ENCODE measurements at regions not wholly inside any gene's neighbourhood (a gene's known extent, or its start where the extent isn't known, plus 50 kb on each side); places are given as distances from the start of the nearest gene placed in this dataset.

DNA sequence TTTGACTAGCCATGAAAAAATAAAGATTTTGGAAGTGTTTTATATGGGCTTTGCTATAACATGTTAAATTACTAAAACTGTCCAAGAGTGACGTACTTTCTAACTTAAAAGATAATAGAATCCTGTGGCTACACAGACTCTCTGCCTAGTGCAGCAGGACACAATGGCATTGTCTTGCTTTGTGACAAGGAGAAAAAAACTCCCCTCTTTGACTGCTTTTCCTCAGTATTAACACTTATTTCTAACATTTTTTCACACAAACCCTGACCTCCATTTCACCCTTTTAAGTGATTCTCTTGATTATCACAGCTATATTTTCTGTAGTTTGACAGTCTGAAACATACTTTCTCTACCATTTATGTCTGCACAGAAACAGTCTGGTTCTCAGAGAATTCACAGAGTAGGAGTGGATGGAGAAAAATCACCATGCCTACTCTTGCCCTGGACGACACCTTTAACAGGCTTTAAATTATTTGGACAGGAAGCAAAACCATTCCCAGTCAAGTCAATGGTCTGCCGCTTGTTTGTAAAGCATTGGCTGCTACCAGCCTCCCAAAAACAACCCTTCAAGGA lies 336.3 kb upstream of the SMIM30 start:
- H3K9me3 Mint-ChIP-seq = no peaks in the 10 kb centered on the region
- H3K36me3 Mint-ChIP-seq = no peaks in the 10 kb centered on the region
- H3K4me3 Mint-ChIP-seq = no peak overlapping the region
- no peaks in the 10 kb centered on the region for H3K27me3 Mint-ChIP-seq (ENCODE audit: low read depth)
- no peak for ATAC-seq
- DNase-seq (ENCODE audit: low spot score) = no peak
- H3K27ac Mint-ChIP-seq = no peak overlapping the region
- POLR2A ChIA-PET = no interaction called here
- CTCF ChIA-PET = no interaction called here
- no peaks in the 10 kb centered on the region for H3K4me1 Mint-ChIP-seq
- TF ChIP-seq, protein P1, sequence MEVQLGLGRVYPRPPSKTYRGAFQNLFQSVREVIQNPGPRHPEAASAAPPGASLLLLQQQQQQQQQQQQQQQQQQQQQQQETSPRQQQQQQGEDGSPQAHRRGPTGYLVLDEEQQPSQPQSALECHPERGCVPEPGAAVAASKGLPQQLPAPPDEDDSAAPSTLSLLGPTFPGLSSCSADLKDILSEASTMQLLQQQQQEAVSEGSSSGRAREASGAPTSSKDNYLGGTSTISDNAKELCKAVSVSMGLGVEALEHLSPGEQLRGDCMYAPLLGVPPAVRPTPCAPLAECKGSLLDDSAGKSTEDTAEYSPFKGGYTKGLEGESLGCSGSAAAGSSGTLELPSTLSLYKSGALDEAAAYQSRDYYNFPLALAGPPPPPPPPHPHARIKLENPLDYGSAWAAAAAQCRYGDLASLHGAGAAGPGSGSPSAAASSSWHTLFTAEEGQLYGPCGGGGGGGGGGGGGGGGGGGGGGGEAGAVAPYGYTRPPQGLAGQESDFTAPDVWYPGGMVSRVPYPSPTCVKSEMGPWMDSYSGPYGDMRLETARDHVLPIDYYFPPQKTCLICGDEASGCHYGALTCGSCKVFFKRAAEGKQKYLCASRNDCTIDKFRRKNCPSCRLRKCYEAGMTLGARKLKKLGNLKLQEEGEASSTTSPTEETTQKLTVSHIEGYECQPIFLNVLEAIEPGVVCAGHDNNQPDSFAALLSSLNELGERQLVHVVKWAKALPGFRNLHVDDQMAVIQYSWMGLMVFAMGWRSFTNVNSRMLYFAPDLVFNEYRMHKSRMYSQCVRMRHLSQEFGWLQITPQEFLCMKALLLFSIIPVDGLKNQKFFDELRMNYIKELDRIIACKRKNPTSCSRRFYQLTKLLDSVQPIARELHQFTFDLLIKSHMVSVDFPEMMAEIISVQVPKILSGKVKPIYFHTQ (CRISPR knock-in tag; IDR thresholded peaks at IDR 0.05) = no peak
- TF ChIP-seq NFATC4 (CRISPR knock-in tag; IDR thresholded peaks at IDR 0.05) (no peak), MXD4 (CRISPR knock-in tag; IDR thresholded peaks at IDR 0.05; ENCODE audit: borderline replicate concordance) (no peak), JUN (CRISPR knock-in tag; IDR thresholded peaks at IDR 0.05) (no peak), ZNF219 (CRISPR knock-in tag; IDR thresholded peaks at IDR 0.05; ENCODE audit: borderline replicate concordance) (no peak), ZNF671 (CRISPR knock-in tag; IDR thresholded peaks at IDR 0.05) (no peak), ZNF263 (CRISPR knock-in tag; IDR thresholded peaks at IDR 0.05; ENCODE audit: low read depth) (no peak), SP1 (CRISPR knock-in tag; conservative IDR thresholded peaks at IDR 0.05) (no peak)
- TF ChIP-seq, protein P2, sequence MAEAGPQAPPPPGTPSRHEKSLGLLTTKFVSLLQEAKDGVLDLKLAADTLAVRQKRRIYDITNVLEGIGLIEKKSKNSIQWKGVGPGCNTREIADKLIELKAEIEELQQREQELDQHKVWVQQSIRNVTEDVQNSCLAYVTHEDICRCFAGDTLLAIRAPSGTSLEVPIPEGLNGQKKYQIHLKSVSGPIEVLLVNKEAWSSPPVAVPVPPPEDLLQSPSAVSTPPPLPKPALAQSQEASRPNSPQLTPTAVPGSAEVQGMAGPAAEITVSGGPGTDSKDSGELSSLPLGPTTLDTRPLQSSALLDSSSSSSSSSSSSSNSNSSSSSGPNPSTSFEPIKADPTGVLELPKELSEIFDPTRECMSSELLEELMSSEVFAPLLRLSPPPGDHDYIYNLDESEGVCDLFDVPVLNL (CRISPR knock-in tag; IDR thresholded peaks at IDR 0.05; ENCODE audit: borderline replicate concordance, low read depth) = no peak
- TF ChIP-seq, protein P3, sequence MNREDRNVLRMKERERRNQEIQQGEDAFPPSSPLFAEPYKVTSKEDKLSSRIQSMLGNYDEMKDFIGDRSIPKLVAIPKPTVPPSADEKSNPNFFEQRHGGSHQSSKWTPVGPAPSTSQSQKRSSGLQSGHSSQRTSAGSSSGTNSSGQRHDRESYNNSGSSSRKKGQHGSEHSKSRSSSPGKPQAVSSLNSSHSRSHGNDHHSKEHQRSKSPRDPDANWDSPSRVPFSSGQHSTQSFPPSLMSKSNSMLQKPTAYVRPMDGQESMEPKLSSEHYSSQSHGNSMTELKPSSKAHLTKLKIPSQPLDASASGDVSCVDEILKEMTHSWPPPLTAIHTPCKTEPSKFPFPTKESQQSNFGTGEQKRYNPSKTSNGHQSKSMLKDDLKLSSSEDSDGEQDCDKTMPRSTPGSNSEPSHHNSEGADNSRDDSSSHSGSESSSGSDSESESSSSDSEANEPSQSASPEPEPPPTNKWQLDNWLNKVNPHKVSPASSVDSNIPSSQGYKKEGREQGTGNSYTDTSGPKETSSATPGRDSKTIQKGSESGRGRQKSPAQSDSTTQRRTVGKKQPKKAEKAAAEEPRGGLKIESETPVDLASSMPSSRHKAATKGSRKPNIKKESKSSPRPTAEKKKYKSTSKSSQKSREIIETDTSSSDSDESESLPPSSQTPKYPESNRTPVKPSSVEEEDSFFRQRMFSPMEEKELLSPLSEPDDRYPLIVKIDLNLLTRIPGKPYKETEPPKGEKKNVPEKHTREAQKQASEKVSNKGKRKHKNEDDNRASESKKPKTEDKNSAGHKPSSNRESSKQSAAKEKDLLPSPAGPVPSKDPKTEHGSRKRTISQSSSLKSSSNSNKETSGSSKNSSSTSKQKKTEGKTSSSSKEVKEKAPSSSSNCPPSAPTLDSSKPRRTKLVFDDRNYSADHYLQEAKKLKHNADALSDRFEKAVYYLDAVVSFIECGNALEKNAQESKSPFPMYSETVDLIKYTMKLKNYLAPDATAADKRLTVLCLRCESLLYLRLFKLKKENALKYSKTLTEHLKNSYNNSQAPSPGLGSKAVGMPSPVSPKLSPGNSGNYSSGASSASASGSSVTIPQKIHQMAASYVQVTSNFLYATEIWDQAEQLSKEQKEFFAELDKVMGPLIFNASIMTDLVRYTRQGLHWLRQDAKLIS (CRISPR knock-in tag; IDR thresholded peaks at IDR 0.05; ENCODE audit: borderline replicate concordance) = no peak
- TF ChIP-seq, protein P4, sequence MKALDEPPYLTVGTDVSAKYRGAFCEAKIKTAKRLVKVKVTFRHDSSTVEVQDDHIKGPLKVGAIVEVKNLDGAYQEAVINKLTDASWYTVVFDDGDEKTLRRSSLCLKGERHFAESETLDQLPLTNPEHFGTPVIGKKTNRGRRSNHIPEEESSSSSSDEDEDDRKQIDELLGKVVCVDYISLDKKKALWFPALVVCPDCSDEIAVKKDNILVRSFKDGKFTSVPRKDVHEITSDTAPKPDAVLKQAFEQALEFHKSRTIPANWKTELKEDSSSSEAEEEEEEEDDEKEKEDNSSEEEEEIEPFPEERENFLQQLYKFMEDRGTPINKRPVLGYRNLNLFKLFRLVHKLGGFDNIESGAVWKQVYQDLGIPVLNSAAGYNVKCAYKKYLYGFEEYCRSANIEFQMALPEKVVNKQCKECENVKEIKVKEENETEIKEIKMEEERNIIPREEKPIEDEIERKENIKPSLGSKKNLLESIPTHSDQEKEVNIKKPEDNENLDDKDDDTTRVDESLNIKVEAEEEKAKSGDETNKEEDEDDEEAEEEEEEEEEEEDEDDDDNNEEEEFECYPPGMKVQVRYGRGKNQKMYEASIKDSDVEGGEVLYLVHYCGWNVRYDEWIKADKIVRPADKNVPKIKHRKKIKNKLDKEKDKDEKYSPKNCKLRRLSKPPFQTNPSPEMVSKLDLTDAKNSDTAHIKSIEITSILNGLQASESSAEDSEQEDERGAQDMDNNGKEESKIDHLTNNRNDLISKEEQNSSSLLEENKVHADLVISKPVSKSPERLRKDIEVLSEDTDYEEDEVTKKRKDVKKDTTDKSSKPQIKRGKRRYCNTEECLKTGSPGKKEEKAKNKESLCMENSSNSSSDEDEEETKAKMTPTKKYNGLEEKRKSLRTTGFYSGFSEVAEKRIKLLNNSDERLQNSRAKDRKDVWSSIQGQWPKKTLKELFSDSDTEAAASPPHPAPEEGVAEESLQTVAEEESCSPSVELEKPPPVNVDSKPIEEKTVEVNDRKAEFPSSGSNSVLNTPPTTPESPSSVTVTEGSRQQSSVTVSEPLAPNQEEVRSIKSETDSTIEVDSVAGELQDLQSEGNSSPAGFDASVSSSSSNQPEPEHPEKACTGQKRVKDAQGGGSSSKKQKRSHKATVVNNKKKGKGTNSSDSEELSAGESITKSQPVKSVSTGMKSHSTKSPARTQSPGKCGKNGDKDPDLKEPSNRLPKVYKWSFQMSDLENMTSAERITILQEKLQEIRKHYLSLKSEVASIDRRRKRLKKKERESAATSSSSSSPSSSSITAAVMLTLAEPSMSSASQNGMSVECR (CRISPR knock-in tag; IDR thresholded peaks at IDR 0.05; ENCODE audit: borderline replicate concordance) = no peak

DNA sequence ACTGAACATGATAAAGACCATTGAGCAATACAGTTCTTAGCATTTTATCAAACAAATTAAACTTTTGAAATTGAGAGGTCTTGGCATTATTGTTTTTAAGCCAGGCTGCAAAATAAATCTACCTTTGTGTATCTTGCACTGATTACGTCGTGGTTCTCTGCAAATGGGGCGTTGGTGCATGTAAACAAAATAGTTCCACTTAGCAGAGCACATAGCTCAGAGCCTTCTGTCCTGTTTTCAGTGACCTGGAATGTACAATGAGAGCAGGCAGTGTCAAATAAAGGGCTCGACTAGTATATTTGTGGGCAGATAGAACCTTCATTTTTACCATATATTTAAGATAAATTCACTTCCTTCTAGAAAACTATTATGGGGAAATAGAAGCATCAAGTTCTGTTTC lies 333.9 kb upstream of the SMIM30 start:
- no peak for DNase-seq (ENCODE audit: low spot score)
- Mint-ChIP-seq H3K27ac (no peak overlapping the region), H3K27me3 (ENCODE audit: low read depth) (no peaks in the 10 kb centered on the region), H3K9me3 (no peaks in the 10 kb centered on the region), H3K4me3 (no peak overlapping the region), H3K36me3 (no peaks in the 10 kb centered on the region), H3K4me1 (no peaks in the 10 kb centered on the region)
- POLR2A ChIA-PET = no interaction called here
- ATAC-seq = no peak
- TF ChIP-seq ZNF232 (CRISPR knock-in tag; IDR thresholded peaks at IDR 0.05) (no peak), ETV6 (CRISPR knock-in tag; IDR thresholded peaks at IDR 0.05) (no peak), SMAD3 (CRISPR knock-in tag; IDR thresholded peaks at IDR 0.05; ENCODE audit: borderline replicate concordance) (no peak), NR1H2 (CRISPR knock-in tag; IDR thresholded peaks at IDR 0.05) (no peak)
- TF ChIP-seq, protein P5, sequence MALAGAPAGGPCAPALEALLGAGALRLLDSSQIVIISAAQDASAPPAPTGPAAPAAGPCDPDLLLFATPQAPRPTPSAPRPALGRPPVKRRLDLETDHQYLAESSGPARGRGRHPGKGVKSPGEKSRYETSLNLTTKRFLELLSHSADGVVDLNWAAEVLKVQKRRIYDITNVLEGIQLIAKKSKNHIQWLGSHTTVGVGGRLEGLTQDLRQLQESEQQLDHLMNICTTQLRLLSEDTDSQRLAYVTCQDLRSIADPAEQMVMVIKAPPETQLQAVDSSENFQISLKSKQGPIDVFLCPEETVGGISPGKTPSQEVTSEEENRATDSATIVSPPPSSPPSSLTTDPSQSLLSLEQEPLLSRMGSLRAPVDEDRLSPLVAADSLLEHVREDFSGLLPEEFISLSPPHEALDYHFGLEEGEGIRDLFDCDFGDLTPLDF (CRISPR knock-in tag; IDR thresholded peaks at IDR 0.05) = no peak
- TF ChIP-seq, protein P3 (CRISPR knock-in tag; IDR thresholded peaks at IDR 0.05; ENCODE audit: borderline replicate concordance) = no peak
- CTCF ChIA-PET = no interaction called here

Data from WTC11 (cell line).